Stomach (tissue), 4 donors: ENCODE measurements at regions not wholly inside any gene's neighbourhood (a gene's known extent, or its start where the extent isn't known, plus 50 kb on each side); places are given as distances from the start of the nearest gene placed in this dataset.

Experiments used
- CTCF ChIP-seq, 7 experiments: fragments of 450-650 bp in 4 of 7; fragments of 200-600 bp in 3 of 7; sonication (generic) in 3 of 7; IDR thresholded peaks; one replicate each; pipeline ENCODE4 v1.5.1; 2016 to 2019; ENCODE audit warnings: antibody characterized with exemption in 7 of 7, control low read depth in 2 of 7, mild to moderate bottlenecking in 1 of 7
- EP300 ChIP-seq: sonication (generic); formaldehyde crosslinking; IDR thresholded peaks from one replicate; pipeline ENCODE4 v1.6.1; 2017; ENCODE audit warnings: antibody characterized with exemption

GRCh38 chr11:26062660-26063059 is 269.3 kb upstream of the ANO3 start:
- no peak for TF ChIP-seq EP300
- TF ChIP-seq CTCF (IDR thresholded peaks at IDR 0.05): no peak
